NCI-H446 treated with DMSO at 0.1 percent for 48 hours (cell line): ENCODE measurements at regions not wholly inside any gene's neighbourhood (a gene's known extent, or its start where the extent isn't known, plus 50 kb on each side); places are given as distances from the start of the nearest gene placed in this dataset.

Experiments
- DNase-seq: peaks from one replicate; lab custom pipeline; 2025; lab: John Stamatoyannopoulos, UW

DNA sequence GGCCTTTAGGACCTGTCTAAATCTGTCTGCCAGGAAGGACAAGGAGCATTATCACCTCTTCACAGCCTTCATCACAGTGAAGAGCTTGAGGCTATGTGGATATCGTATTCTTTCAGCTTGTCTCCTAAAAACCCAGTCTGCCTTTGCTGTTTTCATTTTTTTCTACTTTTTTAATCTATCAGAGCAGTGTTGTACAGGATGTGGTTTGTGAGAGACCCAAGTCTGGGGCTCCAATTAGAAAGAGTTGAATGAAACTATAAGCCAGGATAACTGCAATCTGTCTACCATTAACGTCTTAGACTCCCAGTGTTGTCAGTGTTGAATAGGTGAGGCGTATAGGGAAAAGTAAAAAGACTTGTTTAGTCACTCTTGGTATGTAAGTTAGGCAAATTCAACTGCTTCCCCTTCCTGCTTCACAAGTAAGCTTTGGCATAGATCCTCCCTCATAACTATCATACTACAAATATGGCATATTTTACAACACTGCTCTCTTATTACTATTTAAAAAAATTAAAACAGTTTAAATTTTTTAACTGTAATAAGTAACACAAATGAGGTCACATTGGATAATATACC is 1225.8 kb upstream of the PRMT6 start:
- no peak for DNase-seq

DNA sequence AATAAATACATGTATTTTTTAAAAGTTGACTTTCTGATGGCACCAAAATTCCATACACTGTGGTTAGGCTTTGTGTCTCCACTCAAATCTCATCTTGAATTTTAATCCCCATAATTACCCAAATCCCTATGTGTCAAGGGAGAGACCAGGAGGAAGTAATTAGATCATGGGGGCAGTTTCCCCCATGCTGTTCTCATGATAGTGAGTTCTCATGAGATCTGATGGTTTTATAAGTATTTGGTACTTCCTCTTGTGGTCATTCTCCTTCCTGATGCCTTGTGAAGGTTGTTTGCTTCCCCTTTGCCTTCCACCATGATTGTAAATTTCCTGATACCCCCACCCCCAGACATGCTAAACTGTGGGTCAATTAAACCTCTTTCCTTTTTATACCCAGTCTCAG is 1218.4 kb upstream of the PRMT6 start:
- DNase-seq = no peak

DNA sequence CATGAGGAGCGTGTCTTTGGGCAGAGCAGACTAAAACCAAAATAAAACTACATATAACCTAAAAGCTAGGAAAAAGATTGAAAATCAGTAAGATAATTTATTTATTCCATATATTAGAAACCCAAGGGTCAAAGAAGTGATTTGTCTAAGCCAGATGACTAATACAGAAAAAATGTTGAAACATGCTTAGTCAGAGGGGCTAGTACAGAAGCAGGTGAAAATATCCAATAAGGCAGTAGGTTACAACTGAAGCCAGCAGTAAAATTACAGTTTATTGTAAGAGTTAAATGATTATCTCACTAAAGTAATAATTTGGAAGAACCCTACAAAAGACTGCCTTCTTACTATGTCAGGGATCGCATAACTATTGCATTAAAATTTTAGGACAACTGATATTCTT is 1190.9 kb upstream of the PRMT6 start:
- no peak for DNase-seq

DNA sequence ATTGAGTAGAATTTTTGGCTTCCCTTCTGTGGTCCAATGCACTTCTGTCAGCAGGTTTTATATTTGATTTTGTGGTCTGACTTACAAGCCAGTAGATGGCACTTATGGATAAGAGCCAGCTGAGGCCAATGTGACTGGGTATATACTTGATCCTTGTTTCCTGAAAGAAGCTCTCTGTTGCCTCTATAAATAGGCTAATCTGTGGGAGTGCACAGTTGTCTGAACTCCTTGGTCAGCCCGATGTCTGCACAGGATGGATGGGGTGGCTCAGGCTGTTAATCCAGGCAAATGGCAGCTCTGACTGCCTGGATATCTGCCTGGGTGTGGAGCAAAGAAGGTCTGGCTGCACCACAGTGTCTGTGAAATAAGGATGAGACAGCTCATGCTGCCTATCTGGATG is 1183.7 kb upstream of the PRMT6 start:
- no peak for DNase-seq

DNA sequence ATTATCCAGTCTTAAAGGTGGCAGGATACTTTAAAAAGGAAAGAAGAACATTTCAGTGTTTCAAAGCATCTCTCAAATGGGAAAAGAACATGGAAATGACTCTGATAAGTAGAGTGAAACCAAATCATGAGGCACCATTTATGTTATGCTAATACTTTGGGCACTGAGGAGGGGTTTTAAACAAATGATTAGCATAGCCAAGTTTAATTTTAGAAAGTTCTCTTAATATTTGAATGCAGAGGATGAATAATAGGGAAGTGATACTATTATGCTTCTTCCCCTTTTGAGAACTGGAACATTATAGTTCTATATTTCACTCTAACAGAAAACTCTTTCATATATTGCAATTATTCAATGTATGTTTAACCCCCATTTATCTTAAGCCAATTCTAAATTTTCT is 1181.9 kb upstream of the PRMT6 start:
- no peak for DNase-seq

DNA sequence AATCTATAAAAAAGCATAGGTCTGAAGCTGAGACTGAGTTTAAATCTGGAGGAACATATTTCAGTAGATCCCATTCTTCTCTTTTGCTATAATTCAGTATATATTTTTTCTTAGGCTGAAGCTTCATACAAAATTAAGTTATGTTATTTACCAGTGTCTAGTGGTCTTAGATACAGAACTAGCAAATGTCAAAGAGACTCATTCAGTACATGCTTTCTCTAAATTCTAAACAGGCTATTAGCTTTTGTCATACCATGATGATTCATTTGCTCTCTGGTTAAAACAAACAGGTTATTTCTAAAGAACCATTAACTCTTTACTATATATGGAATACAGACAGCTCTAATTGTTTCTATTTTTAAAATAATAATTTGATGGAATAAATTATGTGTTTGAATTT is 1170.2 kb upstream of the PRMT6 start:
- DNase-seq = no peak

DNA sequence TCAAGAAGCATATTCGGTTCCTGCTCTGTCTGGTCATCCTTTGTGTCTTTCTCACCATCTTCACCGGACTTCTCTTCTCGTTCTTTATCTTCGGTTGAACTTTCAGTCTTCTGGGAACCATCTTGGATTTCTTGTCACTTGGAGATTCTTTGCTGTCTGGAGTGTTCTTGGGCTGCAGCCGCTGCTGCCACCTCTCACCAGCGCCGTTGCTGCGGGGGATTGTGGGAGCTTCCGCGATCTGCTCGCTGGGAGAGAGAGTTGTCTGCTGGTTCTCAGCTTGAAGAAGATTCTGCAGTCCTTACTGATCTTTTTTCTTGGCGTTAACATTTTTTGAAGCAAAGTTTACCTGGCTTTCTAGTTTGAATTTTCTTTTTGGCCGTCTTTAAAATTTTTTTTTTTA is 1165.2 kb upstream of the PRMT6 start:
- DNase-seq = no peak

DNA sequence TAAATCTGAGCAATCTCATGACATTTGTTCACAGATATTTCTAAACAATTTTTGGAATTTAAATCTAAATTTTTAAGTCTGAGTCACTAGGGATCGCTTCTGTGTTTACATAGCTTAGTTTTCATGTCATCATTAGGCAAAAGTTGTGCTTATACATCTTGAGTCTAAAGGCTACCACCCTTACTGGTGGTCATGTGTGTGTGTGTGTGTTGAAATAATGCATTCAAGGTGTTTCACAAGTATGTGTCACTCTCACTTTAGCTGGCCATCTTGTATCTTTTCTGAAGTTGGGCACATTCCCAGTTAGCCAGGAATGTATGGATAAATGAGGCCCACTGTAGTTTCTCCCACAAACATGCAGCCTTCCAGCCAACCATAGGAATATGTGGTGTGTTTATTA is 1162.5 kb upstream of the PRMT6 start:
- no peak for DNase-seq

DNA sequence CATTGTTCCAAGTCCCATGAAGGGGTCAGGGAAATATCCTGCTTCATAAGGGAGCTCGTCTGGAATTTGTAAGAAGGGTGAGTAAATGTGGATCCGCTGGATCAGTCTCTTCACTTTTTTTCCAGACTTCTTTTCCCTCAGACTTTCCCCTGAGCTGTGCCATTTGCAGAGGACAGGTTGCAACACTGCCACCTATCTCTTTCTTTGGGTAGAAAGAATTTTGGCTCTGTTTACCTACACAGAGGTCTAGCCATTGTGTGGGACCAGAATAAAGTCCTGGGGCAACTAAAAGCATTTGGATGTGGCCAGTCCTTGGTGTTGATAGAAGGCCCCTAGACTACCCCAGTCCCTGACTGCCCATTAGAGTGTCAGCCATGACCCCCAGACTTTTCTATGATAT is 1146.7 kb upstream of the PRMT6 start:
- DNase-seq = no peak

DNA sequence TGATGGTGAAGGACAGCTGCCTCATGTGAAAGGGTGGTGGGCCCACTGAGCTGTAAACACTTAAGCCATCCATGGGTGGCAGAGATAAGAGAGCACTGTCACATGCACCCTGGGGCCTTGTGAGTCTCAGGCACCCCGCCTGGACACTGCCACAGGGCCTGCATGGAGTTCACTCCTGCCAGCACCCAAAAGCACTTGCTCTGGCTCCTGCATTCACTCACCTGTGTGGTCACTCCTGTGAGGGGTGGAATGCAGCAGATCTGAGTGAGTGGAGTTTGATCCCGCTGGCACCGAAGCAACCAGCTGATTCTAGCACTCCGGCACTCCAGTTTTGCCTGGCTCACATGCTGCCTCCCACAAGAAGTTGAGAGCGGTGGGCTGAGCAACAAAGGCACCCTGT is 1142.1 kb upstream of the PRMT6 start:
- DNase-seq = no peak

DNA sequence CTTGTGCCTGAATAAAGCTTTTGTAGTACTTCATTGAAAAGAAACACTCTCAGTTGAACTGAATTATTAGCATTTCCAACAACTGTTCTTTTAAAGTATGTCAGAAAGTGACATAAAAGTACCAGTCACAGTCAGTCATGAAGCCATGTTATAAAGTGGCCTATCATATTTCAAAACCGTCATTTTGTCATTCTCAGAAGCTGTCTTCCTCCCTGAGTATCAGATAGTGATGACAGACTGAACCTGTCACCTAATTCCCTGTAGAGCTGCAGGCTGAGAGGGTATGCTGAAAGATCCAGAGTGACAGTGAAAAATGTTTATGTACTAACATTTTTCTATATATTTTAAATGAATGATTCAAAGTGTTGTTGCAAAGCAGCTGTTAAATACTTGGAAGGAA is 1121.7 kb upstream of the PRMT6 start:
- DNase-seq = no peak

DNA sequence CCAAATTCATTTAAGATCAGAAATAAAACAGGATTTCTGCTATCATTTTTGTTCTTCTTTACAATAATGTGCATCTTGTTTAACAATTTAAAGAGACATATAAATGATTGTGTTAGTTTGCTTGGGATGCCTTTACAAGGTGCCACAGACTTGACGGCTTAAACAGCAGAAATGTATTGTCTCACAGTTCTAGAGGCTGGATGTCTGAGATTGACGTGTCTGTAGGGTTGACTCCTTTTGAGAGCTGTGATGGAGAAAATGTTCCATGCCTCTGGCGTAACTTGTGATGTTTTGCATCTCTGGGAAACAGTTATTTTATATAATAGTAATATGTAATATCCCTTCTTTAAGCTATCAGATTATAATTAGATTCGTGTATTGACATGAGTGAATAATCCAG is 1091.6 kb upstream of the PRMT6 start:
- no peak for DNase-seq

DNA sequence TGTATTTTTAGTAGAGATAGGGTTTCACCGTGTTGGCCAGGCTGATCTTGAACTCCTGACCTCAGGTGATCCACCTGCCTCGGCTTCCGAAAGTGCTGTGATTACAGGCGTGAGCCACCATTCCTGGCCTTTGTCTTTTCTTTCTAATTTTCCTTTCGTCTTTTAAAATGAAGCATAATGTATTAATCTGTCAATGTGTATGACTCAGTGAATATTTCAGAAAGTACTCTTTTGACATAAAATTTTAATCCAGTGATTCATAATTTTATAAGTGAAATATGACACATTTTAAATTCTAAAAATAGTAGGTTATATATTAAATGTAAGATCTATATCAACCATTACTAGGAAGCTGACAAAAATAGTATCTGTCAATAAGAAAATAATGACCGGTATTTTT is 1059.0 kb upstream of the PRMT6 start:
- DNase-seq = no peak

DNA sequence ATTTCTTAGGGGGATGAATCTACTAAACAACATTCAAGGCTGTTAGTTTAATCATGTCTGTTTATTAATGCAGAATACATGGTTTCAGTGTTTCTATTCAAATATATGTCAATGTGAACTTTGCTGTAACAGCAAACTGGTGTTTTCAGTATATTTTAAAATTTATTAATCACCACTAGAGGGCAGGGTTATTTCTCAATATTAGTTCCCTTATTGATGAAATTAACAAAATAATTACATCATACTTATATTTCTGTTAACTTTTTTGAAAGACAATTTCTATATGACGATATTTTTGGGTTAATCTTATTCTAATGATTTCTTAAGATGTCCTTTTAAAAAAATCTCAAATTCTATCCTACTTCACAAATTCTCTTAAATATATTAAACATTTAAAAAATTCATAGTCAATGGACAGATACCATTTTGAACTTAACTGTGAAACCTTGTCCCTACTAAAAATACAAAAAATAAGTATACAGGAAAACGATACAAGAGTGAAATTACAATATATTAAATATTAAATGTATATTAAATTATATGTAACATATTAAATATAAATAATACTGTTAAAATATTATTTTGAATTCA is 1034.1 kb upstream of the PRMT6 start:
- peak; percentile 43 for DNase-seq

DNA sequence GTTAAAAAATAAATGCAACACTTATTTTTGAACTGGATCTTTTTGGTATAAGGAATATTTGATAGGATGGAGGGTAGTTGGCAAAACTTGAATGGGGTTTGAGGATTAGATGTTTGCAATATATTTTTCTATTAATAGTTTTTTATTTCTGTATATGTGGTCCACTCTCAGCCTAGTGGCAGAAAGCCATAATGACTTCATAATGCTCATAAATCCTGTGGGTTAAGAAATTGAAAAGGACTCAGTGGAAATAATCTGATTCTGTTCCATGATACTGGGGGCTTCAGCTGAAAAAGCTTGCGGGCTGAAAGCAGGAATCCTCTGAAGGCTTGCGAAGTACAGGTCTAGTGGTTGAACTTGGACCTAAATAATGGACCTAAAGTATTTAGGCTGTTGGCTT is 1028.6 kb upstream of the PRMT6 start:
- DNase-seq = no peak

DNA sequence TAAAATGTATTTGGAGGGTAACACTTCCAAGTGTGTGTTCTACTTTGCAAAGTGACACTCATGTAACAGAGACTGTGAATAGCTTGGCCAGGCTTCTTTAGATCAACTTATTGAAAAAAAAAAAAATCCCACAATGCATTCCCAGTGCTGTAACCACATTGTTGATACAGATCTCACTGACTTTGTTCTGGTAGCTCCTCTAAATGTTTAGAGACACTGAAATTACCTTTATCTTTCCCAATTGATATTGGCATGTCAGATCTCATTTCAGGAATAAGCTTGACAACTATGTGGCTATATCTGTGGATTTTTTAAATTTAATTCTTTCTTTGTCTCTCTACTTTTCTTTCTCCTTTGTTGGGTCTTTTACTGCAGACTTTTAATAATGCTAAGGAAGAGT is 1018.9 kb upstream of the PRMT6 start:
- no peak for DNase-seq

DNA sequence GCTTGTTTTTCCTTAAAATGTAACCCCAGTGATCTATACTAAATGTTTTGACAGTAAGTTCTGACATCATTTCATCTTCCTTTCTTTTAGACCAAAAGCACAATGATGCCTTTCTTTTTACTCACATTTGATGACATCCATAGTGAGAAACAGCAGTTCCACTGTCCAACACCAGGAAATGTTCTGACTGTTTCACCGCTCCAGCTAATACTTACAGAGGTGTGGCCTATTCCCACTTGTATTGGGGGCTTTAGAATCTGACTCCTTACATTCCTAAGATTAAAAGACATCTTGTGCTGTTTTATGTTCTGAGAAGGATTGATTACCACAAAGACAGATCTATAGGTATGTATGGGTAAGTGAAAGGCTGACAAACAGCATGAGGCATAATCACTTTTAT is 1018.2 kb upstream of the PRMT6 start:
- no peak for DNase-seq

DNA sequence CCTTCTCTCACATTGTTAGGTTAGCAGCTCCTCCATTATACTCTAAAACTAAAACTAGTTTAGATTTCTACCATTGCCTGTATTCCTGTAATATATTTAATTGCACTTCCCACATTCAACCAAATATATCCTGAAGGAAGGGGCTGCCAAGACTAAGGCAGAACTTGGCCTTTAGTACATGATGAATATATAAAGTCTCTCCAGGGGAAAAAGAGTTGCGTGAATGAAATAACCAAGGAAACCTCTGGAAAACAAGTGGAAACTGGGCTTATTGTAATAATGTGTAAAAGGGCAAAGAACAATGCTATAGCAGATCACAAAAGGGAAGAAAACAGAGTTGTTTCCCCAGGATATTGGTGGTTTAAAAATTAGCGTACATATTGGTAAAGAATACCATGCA is 1012.5 kb upstream of the PRMT6 start:
- no peak for DNase-seq

DNA sequence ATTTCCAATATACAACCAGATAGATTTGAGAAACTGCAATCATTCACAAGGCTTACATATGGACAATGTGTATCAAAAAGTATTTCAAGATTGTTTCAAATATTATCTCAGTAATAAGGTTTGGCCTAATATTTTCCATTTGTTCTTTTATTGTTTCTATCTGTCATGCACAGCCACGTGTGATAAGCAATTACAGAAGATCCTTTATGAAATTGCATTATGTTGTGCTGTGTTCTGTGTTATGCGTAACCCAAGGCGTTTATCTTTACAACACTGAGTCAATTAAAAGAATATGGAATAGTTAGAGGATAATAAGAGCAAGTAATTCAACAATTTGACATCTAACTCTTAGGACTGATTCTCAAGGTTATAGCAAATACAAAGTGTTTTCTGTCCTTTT is 1009.3 kb upstream of the PRMT6 start:
- no peak for DNase-seq

DNA sequence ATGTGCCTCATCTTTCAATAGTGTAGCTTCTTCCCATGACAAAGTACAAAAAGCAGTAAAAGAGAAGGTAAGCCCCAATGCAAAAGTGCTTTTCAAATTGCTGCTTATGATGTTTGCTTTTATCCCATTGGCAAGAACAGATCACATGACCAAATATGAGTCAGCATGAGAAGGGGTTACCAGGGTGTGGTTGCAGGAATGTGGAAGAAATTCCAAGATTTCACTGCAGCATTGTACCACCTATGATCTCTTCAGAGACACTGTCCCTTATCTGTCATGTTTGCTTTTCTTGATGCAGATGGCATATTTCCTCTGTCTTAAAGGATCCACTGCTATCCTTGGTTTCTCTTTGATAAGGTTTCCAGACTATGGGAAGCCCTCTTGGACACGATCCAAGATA is 1006.9 kb upstream of the PRMT6 start:
- no peak for DNase-seq

DNA sequence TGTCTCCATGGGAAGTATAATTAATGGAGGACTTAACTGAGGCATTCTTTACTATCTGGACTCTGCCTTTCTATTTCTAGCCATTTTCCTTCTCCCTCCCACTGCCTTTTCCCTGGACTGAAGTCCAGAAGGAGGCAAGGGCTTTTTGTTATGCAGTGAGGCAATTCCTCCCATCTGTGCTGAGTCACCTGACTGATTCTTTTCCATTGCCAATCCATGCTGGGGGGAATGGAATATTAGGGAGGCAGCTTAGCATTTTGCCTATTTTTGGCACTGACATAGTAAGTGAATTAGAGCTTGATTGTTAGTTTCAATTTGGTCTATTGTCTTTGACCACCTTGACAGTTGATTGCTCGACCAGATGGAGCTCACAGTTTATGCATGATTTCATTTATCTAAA is 1000.6 kb upstream of the PRMT6 start:
- DNase-seq = peak; percentile 100

DNA sequence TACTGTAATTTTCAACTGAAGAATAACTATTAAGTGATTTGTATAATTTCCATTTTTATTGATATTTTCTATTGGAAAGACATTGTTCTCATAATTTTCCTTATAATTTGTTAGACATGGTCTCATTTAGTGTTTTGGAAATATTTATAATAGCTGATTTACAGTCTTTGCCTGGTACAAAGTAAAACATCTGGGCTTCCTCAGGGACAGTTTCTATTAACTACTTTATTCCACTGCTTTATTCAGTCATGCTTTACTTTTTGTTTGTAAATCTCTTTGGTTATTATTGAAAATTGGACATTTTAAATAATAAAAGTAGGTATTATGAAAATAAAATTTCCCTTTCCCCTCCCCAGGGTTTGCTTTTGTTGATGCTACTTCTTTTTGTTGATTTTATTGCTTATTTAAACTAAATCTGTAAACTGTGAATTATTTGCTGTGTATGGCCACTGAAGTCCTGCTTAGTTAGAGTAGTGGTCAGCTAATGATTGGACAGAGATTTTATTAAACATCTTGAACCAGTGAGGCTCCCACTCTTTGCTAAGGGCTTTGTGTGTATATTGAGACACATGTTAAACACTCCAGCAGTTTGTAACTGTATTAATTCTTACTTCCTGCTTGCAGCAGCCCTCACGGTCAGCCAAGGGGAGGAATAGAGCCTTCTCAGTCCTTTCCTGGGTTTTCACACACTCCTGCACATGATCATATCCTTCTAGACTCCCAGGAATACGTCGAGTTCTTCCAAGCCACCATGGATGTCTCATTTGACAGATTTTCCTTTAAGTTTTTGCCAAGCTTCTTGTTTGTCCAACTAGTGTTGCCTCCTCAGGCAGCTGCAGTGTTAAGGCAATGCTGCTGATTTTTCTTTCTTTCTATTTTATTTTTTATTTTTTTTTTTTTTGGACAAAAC is 994.6 kb upstream of the PRMT6 start:
- no peak for DNase-seq

DNA sequence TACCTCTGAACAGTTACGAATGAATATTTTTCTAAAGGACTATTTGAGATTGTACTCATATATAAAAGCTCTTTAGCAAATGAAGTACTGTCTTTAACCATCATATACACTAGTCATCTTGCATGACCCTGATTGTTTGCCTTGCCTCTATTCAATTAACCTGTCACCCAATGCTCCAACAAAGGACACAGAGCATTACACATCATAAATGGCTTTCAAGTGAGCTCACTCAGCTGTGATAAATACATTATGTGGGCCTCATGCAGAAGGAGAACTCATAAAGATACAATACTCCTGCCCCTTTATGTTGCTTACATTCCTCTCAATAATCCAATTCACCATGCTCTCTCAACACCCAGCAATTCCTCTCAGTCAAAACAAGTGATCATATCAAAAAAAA is 993.0 kb upstream of the PRMT6 start:
- DNase-seq = no peak
